Hepatocyte (in vitro differentiated cells): ENCODE measurements at regions not wholly inside any gene's neighbourhood (a gene's known extent, or its start where the extent isn't known, plus 50 kb on each side); places are given as distances from the start of the nearest gene placed in this dataset.

Experiments used
- EZH2 ChIP-seq: fragments of 200-600 bp; sonication (generic); IDR thresholded peaks from 2 replicates; pipeline ENCODE4 v1.6.1; 2016; ENCODE audit warnings: antibody characterized with exemption, mild to moderate bottlenecking, borderline replicate concordance
- TF ChIP-seq, protein P1 (sequence below): fragments of 200-600 bp; sonication (generic); IDR thresholded peaks from 2 replicates; pipeline ENCODE4 v1.5.1; 2016; ENCODE audit warnings: antibody characterized with exemption, mild to moderate bottlenecking; ENCODE audit not compliant: poor library complexity

DNA sequence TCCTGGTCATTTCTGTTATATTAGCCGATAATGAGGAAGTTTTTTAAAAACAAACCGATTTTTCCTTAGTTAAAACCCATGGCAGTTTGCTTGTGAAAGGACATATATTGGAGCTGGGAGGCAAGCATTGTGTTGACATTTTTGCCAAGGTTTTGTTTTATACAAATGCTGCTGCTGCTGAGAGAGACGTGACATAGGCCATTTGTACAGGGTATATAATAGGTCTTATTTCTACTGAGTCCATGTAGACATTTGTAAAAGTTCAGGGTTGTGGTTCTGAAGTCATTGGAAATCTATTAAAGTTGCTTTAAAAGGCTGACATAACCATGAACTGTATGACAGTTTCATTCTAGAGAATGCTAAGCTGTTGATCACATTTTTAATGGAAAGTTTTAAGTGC, 424.0 kb upstream of the FANCL start:
- TF ChIP-seq, protein P1, sequence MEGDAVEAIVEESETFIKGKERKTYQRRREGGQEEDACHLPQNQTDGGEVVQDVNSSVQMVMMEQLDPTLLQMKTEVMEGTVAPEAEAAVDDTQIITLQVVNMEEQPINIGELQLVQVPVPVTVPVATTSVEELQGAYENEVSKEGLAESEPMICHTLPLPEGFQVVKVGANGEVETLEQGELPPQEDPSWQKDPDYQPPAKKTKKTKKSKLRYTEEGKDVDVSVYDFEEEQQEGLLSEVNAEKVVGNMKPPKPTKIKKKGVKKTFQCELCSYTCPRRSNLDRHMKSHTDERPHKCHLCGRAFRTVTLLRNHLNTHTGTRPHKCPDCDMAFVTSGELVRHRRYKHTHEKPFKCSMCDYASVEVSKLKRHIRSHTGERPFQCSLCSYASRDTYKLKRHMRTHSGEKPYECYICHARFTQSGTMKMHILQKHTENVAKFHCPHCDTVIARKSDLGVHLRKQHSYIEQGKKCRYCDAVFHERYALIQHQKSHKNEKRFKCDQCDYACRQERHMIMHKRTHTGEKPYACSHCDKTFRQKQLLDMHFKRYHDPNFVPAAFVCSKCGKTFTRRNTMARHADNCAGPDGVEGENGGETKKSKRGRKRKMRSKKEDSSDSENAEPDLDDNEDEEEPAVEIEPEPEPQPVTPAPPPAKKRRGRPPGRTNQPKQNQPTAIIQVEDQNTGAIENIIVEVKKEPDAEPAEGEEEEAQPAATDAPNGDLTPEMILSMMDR = no peak
- TF ChIP-seq EZH2 = no peak
